GM10266 (cell line): ENCODE measurements at regions not wholly inside any gene's neighbourhood (a gene's known extent, or its start where the extent isn't known, plus 50 kb on each side); places are given as distances from the start of the nearest gene placed in this dataset.

ENCODE experiments used
- DNase-seq: peaks from one replicate; pipeline ENCODE4 v3.0.0; 2012; ENCODE audit errors: extremely low spot score
- CTCF ChIP-seq: IDR thresholded peaks from 2 replicates; pipeline ENCODE4 v1.5.1; 2012; ENCODE audit warnings: mild to moderate bottlenecking, low read depth; ENCODE audit not compliant: control insufficient read depth, insufficient read depth; ENCODE audit errors: missing control alignments

- peak; percentile 15 for TF ChIP-seq CTCF
- no peak for DNase-seq
Measured at GRCh38 chr5:125338440-125339174, 592.2 kb upstream of the ZNF608 start.

DNA sequence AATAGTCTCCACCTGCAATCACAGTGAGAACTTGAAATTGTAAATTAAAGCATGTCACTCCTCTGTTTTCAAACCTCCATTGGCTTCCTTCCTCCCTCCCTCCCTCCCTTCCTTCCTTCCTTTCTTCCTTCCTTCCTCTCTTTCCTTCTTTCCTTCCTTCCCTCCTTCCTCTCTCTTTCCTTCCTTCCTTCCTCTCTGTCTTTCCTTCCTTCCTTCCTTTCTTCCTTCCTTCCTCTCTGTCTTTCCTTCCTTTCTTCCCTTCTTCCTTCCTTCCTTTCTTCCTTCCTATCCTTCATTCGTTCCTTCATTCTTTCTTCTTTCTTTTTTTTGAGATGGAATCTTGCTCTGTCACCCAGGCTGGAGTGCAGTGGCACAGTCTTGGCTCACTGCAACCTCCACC lies 595.0 kb upstream of the ZNF608 start:
- no peak for TF ChIP-seq CTCF
- no peak for DNase-seq

GRCh38 chr5:125343015-125343414 lies 596.6 kb upstream of the ZNF608 start:
- no peak for TF ChIP-seq CTCF
- DNase-seq = no peak

DNA sequence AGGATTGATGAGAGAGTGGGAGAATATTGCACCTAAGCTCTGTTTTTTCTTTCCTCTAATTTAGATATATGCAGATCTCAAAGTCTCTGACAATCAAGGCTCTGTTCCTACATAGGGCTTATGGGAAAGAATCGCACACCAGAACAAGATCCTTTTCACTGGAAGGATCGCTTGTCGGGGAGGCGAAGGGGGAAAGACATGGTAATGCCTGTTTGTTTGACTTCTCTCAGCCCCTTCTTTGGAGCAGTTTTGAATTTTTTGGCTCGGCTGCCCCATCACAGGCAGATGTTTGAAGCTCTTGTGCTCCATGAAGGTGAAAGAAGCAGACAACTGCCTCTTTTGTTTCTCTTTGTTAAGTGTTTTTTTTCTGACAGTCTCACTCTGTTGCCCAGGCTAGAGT lies 599.9 kb upstream of the ZNF608 start:
- no peak for DNase-seq
- no peak for TF ChIP-seq CTCF

DNA sequence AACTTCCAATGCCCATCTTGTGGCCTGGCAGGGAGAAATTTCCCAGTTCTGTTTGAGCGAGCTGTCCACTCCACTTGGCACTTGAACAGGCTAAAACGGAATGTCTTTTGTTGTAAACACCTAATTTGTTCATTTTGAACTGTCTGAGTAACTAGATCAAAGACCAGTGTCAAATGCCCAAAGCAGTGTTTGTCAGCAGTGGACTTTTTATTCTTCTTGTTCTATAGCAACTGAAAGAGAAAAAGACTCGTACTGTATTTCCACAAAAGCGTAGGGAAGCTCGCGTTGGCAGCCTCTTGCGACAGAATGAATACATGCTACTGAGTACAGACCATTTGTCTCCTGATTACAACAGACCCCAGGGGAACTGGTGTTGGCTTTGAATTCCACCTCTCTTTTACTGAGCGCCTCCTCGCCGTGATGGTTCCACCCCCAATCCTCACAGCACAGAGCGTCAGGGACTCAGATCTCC lies 601.8 kb upstream of the ZNF608 start:
- no peak for DNase-seq
- TF ChIP-seq CTCF = no peak

- TF ChIP-seq CTCF = no peak
- no peak for DNase-seq
Measured at GRCh38 chr5:125348936-125349831, 602.7 kb upstream of the ZNF608 start.

DNA sequence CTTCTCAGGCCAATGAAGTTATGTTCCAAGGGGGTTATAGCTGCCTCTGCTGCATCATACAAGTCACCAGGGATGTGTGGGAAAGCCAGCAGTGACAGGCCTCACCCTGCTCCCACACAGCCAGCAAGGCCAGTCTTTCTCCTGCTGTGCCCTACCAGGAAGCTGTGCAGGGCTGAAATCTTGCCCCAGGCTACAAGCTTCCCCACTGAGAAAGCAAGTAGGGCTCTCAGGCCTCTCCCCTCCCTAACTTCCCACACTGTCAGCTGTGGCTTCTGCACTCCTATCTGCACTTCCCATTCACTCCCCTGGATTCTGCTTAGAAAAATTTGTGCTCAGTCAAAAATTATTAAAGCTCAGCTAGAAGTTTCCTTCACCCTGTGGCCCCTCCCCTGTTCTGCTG lies 611.2 kb upstream of the ZNF608 start:
- DNase-seq = no peak
- TF ChIP-seq CTCF = no peak
